HG02885 (cell line): ENCODE measurements at regions not wholly inside any gene's neighbourhood (a gene's known extent, or its start where the extent isn't known, plus 50 kb on each side); places are given as distances from the start of the nearest gene placed in this dataset.
"Not testable (repeated sequence)": the region's sequence is repeated elsewhere in the genome, so short reads cannot be mapped to it uniquely, and the experiment has no call there.

Experiments used
- ATAC-seq: cut with Tn5 transposase; IDR thresholded peaks from one replicate; pipeline ENCODE4 v1.9.1; 2021; ENCODE audit warnings: mild to moderate bottlenecking; ENCODE audit not compliant: unreplicated experiment, poor library complexity

GRCh38 chr18:76053551-76053950 is 441.5 kb downstream of the ZNF516 start:
- no peak for ATAC-seq

GRCh38 chr18:76052227-76052595 is 442.8 kb downstream of the ZNF516 start:
- ATAC-seq = no peak

- no peak for ATAC-seq
These were observed 443.4 kb downstream of the ZNF516 start for GRCh38 chr18:76051396-76052226.

- ATAC-seq = no peak
These were observed 448.8 kb downstream of the ZNF516 start for GRCh38 chr18:76046221-76046620.

- no peak for ATAC-seq
These were observed 452.5 kb downstream of the ZNF516 start for GRCh38 chr18:76042511-76042910.

GRCh38 chr18:76018210-76018609 is 476.8 kb downstream of the ZNF516 start:
- ATAC-seq = no peak

GRCh38 chr18:76013057-76013456 is 482.0 kb downstream of the ZNF516 start:
- no peak for ATAC-seq

GRCh38 chr18:76005632-76006208 is 489.3 kb downstream of the ZNF516 start:
- no peak for ATAC-seq

- ATAC-seq = not testable (repeated sequence)
These were observed 507.1 kb downstream of the ZNF516 start for GRCh38 chr18:75987913-75988312.

GRCh38 chr18:75984853-75985252 is 510.2 kb downstream of the ZNF516 start:
- ATAC-seq = no peak

- no peak for ATAC-seq
These were observed 513.9 kb downstream of the ZNF516 start for GRCh38 chr18:75981102-75981501.

GRCh38 chr18:75977081-75977480 is 518.0 kb downstream of the ZNF516 start:
- ATAC-seq = no peak

- ATAC-seq = no peak
These were observed 524.8 kb downstream of the ZNF516 start for GRCh38 chr18:75970212-75970611.

- no peak for ATAC-seq
These were observed 528.6 kb downstream of the ZNF516 start for GRCh38 chr18:75966431-75966830.

- no peak for ATAC-seq
These were observed 532.9 kb downstream of the ZNF516 start for GRCh38 chr18:75962036-75962572.

- not testable (repeated sequence) for ATAC-seq
These were observed 532.9 kb upstream of the SMIM21 start for GRCh38 chr18:75960356-75960755.

- no peak for ATAC-seq
These were observed 531.6 kb upstream of the SMIM21 start for GRCh38 chr18:75959150-75959549.

- ATAC-seq = no peak
These were observed 531.2 kb upstream of the SMIM21 start for GRCh38 chr18:75958683-75959082.

- ATAC-seq = no peak
These were observed 517.9 kb upstream of the SMIM21 start for GRCh38 chr18:75945265-75945933.

- no peak for ATAC-seq
These were observed 509.8 kb upstream of the SMIM21 start for GRCh38 chr18:75937306-75937705.

GRCh38 chr18:75936862-75937261 is 509.4 kb upstream of the SMIM21 start:
- ATAC-seq = no peak
